ENCODE measurements at regions not wholly inside any gene's neighbourhood (a gene's known extent, or its start where the extent isn't known, plus 50 kb on each side); places are given as distances from the start of the nearest gene placed in this dataset.

DNA sequence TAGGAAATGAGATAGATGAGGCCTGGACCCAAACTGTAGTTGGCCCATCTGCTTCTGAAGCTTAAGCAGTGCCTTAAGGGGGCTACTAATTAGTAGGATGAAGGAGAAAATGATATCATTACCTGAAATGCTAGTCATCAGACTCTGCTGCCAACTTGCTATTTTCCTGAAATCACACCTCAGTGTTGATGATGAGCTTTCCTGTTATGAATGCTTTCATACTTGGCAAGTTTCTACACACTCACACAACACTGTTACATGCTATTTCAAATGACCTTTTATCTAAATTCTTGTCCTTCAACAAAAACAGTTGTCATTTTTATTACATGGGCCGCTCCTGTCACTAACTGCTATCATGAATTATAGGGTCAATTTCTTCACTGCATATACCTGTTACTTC, 416.0 kb downstream of the PRDM5 start:
- TF ChIP-seq, protein P1, sequence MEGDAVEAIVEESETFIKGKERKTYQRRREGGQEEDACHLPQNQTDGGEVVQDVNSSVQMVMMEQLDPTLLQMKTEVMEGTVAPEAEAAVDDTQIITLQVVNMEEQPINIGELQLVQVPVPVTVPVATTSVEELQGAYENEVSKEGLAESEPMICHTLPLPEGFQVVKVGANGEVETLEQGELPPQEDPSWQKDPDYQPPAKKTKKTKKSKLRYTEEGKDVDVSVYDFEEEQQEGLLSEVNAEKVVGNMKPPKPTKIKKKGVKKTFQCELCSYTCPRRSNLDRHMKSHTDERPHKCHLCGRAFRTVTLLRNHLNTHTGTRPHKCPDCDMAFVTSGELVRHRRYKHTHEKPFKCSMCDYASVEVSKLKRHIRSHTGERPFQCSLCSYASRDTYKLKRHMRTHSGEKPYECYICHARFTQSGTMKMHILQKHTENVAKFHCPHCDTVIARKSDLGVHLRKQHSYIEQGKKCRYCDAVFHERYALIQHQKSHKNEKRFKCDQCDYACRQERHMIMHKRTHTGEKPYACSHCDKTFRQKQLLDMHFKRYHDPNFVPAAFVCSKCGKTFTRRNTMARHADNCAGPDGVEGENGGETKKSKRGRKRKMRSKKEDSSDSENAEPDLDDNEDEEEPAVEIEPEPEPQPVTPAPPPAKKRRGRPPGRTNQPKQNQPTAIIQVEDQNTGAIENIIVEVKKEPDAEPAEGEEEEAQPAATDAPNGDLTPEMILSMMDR (IDR thresholded peaks at IDR 0.05) = no peak
- TF ChIP-seq EP300 (IDR thresholded peaks at IDR 0.05) = no peak

All from ovary (tissue), 3 donors.